HG02642 (cell line): ENCODE measurements at regions not wholly inside any gene's neighbourhood (a gene's known extent, or its start where the extent isn't known, plus 50 kb on each side); places are given as distances from the start of the nearest gene placed in this dataset.

Experiments used
- ATAC-seq: cut with Tn5 transposase; IDR thresholded peaks from one replicate; pipeline ENCODE4 v1.9.1; 2021; ENCODE audit warnings: mild to moderate bottlenecking; ENCODE audit not compliant: unreplicated experiment, poor library complexity

- no peak for ATAC-seq
These were observed 168.8 kb upstream of the ST8SIA2 start for GRCh38 chr15:92224843-92225242.

- ATAC-seq, result no peak
These were observed 167.6 kb upstream of the ST8SIA2 start for GRCh38 chr15:92226020-92226612.

- no peak for ATAC-seq
These were observed 164.9 kb upstream of the ST8SIA2 start for GRCh38 chr15:92228830-92229229.

- ATAC-seq, result no peak
These were observed 162.2 kb upstream of the ST8SIA2 start for GRCh38 chr15:92231461-92231860.

DNA sequence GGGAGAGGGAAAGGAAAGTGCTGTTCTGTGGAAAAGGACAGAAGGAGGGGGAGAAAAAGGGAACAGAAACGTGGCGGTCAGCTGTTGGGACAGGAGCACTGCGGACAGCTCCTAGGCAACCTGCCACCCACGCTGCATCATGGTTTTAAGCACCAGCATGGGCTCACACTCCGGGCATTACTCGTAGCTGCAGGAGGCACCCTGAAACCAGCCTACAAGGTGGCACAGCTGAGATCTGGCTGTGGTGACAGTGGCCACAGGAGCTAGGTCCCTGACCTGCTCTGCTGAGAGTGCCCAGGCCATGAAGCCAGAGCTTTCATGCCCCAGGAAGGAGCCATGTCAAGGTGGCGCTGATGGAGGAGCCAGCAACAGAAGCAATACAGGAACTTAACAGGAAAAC is 161.4 kb upstream of the ST8SIA2 start:
- no peak for ATAC-seq

GRCh38 chr15:92232876-92233275 is 160.8 kb upstream of the ST8SIA2 start:
- ATAC-seq, result no peak

- ATAC-seq, result no peak
These were observed 150.5 kb upstream of the ST8SIA2 start for GRCh38 chr15:92243227-92243626.

DNA sequence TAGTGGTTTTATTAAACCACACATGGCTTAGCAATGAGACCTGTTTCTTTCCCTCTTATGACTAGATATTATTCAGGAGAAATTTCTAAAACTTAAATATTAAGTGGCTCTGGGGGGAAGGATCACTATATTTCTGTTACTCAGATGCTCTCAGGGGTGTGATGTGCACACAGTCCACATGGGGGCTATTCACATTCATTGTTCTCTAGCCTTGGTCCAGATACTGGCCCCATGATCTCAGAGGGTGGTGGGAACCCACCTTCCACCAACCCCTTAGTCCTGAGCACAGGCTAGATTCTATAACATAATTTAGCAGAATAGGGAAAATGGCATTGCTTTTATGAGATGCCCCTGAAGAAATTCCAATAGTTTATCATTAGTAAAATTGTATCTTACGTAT is 149.0 kb upstream of the ST8SIA2 start:
- ATAC-seq, result no peak

DNA sequence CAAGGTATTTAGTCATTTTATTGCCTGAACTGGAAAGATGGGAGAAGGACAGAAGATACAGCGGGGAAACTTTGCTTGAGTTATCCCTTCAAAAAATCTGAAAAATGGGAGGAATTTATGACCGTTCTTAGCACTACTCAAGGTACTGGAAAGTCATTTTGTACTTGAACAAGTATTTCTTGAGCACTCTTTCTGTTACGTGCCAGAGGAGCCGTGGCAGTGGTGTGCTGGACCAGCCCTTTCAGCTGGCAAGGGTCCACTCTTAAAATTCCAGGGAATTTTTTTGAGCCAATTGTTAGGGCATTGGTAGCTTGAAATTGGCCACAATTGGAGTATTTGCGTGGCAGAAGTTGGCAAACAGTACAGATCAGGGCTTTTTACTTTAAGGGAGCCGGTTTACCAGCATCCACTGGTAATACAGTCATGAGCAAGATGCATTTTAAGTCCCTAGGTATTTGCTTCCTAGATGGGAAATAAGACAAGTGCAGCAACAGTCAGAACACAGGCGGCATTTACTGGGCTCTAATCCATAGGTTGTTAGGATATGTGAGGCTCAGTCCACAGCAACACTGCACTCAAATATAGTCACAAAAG is 145.9 kb upstream of the ST8SIA2 start:
- no peak for ATAC-seq

DNA sequence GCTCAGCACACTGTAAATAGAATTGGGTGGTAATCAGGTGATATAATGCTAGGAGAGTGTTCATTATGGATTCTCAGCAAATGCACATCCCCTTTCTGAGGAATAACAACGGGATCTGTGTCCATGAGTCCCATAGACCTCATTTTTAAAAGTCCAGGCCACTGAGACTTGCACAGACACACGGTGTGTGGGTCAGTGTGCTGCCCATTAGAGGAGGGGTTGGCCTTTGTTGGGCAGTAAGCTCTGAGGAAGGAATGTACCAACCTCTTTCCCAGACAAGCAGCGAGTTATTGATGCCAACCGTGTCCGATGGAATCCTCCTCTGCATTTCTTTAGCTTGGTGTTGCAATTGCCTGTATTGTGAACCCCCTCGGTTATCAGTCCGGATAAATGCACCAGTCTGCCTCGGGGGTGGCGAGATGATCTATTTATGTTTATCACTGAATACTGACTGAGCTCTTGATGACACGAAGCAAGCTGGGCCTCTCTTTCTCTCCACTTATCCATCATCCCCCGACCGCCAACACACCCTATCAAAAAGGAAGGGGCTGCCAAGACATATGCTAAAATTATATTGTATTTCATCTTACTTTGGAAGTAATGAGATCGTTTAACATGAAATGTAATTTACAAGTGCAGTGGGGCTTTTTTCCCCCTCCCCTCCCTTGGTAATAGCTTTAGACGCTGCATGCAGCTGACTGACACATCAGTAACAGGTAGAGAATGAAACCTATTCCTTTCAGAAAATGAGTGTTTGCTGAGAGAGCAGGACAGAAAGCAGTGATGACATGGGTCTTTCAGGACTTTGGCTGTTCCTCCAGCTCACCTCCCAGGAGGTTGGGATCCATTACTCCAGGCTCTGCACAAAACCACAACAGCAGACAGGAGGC is 126.6 kb upstream of the ST8SIA2 start:
- ATAC-seq, result no peak

- no peak for ATAC-seq
These were observed 124.8 kb upstream of the ST8SIA2 start for GRCh38 chr15:92268900-92269299.

DNA sequence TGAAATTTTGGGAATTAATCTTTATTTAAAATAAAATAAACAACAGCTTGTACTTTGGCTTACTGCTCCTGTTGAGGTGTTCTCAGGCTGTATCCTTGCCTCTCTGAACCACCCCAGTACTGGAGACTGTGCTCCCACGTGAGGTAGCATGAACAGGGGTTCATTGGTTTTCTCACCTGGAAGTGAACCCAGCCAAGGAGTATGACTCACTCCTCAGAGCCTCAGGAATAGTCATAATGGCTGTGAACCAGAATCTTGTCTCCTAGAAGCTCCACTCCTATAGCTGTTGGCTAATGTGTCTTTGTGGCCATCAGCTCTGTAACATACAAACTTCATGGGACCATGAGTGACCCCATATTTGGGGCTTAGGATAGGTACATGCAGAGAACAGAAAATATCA is 122.5 kb upstream of the ST8SIA2 start:
- no peak for ATAC-seq

- no peak for ATAC-seq
These were observed 121.6 kb upstream of the ST8SIA2 start for GRCh38 chr15:92272106-92272505.

- no peak for ATAC-seq
These were observed 120.4 kb upstream of the ST8SIA2 start for GRCh38 chr15:92273286-92273685.

DNA sequence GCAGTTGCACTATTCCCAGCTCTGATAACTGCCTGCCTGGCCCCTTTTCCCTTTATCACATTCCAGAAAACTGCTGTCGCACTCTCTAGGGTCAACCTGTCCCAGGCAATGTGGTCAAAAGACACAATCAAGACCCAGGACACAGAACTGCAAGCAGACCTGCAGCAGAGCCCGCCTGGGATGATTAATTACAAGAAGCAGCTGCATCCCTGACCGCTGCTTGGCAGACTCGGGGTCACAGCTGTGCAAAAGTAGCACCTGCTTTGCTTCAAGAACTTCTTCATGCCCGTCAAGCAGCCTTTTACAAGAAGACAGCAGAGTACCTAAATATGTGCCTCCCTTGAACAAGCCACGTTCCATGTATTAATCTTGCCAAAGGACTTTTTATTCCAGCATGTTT is 120.0 kb upstream of the ST8SIA2 start:
- ATAC-seq, result no peak

DNA sequence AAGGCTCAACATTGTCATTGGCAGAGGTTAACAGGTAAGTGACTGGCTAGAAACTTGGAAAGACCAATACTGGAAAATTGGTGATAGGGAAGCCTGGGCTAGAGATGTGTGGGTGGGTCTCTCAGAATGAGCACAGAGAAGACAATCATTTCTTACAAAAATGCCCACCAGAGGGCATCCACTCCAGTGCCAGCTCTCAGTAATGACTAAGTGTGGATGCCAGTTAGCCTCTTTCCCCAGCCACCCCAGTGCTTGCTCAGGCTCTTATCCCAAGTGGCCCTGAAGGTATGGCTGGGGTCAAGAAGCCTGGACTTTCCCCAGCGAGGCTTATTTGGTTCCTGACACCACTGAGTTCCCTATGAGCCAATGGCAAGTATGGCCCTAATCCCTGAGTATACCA is 115.9 kb upstream of the ST8SIA2 start:
- peak; percentile 44 for ATAC-seq

- ATAC-seq, result no peak
These were observed 109.9 kb upstream of the ST8SIA2 start for GRCh38 chr15:92283813-92284212.

DNA sequence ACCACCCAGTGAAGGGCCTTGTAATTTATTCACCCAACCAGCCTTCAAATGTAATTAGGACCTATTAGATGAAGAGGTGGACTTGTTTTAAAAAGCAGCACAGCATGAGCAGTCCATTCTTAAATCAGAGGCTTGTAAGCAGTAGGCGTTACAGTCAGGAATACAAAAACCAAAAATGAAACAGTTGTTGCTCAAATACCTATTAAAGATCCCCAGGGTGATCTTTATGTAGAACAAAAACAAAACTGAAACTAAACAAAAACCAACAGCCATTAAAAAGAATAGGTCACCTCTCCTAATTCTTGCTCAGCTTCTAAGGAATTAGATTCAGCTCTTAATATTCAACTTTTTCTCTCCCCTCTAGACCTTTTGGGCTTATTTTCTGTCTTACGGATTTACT is 104.9 kb upstream of the ST8SIA2 start:
- ATAC-seq, result peak; percentile 43

GRCh38 chr15:92289733-92290132 is 103.9 kb upstream of the ST8SIA2 start:
- no peak for ATAC-seq

GRCh38 chr15:92290359-92290992 is 103.2 kb upstream of the ST8SIA2 start:
- no peak for ATAC-seq

DNA sequence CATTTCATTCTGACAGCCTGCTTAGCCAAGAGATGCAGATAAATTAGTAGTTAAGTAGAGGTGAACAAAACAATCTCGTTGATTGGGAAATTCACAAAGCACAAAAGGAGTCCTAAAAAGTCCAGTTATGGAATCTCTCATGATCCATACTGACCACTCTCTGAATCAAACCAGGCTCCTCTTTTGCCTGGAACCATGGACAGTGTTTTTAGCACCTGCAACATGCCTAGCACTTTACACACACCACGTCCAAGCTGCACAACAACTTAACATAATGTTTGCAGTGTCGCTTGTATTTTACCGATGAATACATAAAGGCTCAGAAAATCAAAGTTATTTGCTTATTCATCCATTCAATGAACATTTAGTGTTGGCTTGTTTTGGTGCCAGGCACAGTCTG is 101.8 kb upstream of the ST8SIA2 start:
- ATAC-seq, result no peak
